Spleen (tissue), 11 donors: ENCODE measurements at regions not wholly inside any gene's neighbourhood (a gene's known extent, or its start where the extent isn't known, plus 50 kb on each side); places are given as distances from the start of the nearest gene placed in this dataset.

Experiments
- DNase-seq: peaks from one replicate; pipeline ENCODE4 v3.0.0-alpha.2; 2020
- H3K27ac ChIP-seq, 8 donors: fragments of 200-600 bp; sonication (generic) in 7 of 8; 1 replicate in 4 of 8; 2 replicates in 4 of 8; pipeline versions ENCODE4 v1.5.0 to v1.8.0; 2016 to 2021; ENCODE audit warnings: inconsistent platforms in 4 of 8, mild to moderate bottlenecking in 4 of 8, moderate library complexity in 1 of 8
- H3K27me3 ChIP-seq, 7 donors: fragments of 200-600 bp; sonication (generic) in 6 of 7; replicated peaks in 1 of 7; 1 replicate in 4 of 7; 2 replicates in 3 of 7; pipeline versions ENCODE4 v1.5.0 to v1.8.0; 2016 to 2021; ENCODE audit warnings: inconsistent platforms in 3 of 7, mild to moderate bottlenecking in 1 of 7
- H3K36me3 ChIP-seq, 6 donors: fragments of 200-600 bp; sonication (generic) in 5 of 6; 1 replicate in 4 of 6; 2 replicates in 2 of 6; pipeline versions ENCODE4 v1.5.0 to v1.8.0; 2016 to 2021; ENCODE audit warnings: inconsistent platforms in 2 of 6
- H3K4me1 ChIP-seq, 6 donors: fragments of 200-600 bp; sonication (generic) in 5 of 6; 1 replicate in 3 of 6; 2 replicates in 3 of 6; pipeline versions ENCODE4 v1.5.0 to v1.8.0; 2016 to 2021; ENCODE audit warnings: inconsistent platforms in 3 of 6
- H3K4me3 ChIP-seq, 8 donors: fragments of 200-600 bp; sonication (generic) in 7 of 8; 1 replicate in 4 of 8; 2 replicates in 4 of 8; pipeline versions ENCODE4 v1.5.0 to v1.8.0; 2016 to 2021; ENCODE audit warnings: inconsistent platforms in 4 of 8, mild to moderate bottlenecking in 4 of 8, moderate library complexity in 2 of 8
- H3K9me3 ChIP-seq, 8 donors: fragments of 200-600 bp; sonication (generic) in 7 of 8; 1 replicate in 4 of 8; 2 replicates in 4 of 8; pipeline versions ENCODE4 v1.5.0 to v1.8.0; 2016 to 2021; ENCODE audit warnings: inconsistent platforms in 4 of 8
- POLR2A ChIP-seq, 3 donors: fragments of 450-650 bp; IDR thresholded peaks; one replicate each; pipeline ENCODE4 v1.5.1; 2017; ENCODE audit warnings: antibody characterized with exemption in 3 of 3, mild to moderate bottlenecking in 1 of 3
- POLR2AphosphoS5 ChIP-seq, 3 donors: sonication (generic); formaldehyde crosslinking; IDR thresholded peaks; one replicate each; pipeline ENCODE4 v1.5.1; 2017; ENCODE audit warnings: antibody characterized with exemption in 3 of 3
- WGBS, 5 donors: extraction: QIAGEN DNeasy Blood & Tissue Kit in 3 of 5; methylation state at CpG; one replicate each; pipeline versions ENCODE4 v1.1.5 to v1.1.7; 2013 to 2018; 5-methylcytosine and 5-hydroxymethylcytosine counted together
- intact Hi-C: fragments of 100-400 bp; cut with DNase I; formaldehyde crosslinking; loops from one replicate; pipeline ENCODE4 v1.15.0; 2023; ENCODE audit warnings: low total_unique reads
- TF ChIP-seq, protein P1 (sequence below), 11 experiments: fragments of 200-600 bp in 7 of 11; fragments of 450-650 bp in 4 of 11; sonication (generic) in 4 of 11; IDR thresholded peaks in 8 of 11; conservative IDR thresholded peaks in 3 of 11; 1 replicate in 7 of 11; 2 replicates in 4 of 11; pipeline versions ENCODE4 v1.4.0 to v1.8.0; 2016 to 2021; ENCODE audit warnings: antibody characterized with exemption in 11 of 11, inconsistent platforms in 4 of 11, mild to moderate bottlenecking in 1 of 11
- donor health status: healthy with polysubstance abuse.
- donor health status: DM: no; HTN: no; CAD: no; lungs with moderate emphysema.
- donor health status: DM: no; HTN: no; CAD: no.
- donor health status: Bipolar disorder and iron deficiency.
- donor health status: healthy.
- donor health status: DM: no; HTN: no; CAD: no.
- donor health status: DM: yes; HTN: yes; CAD: no.

DNA sequence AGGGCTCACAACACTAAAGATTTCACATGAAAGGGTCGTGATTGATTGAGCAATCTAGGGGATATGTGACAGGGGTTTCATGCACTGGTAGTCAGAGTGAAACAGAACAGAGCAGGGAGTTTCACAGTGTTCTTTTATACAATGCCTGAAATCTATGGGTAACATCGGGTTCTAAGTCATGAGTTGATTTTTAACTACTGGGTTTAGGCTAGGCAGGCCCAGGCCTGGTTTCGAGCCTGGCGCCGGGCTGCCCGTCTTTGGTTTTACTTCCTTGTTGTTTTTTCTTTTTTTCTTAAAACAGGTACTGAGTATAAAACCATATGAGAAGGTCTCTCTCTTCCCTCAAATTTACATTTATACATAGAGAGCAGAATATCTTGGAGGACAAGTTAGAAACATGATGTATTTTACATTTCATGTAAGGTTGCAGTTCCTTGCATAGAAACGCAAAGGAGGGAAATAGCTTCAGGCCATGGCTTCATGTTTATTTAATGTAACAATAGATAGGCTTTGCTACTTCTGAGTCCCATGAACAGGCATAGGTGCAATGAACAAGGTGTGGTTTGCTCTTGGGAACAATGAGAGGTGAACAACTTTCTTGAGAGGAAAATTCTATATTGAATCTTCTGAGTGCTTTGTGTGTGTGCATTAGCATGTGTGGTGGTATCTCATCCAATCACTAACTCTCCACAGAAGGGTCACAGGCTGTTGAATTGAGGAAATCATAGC, 128.9 kb upstream of the RXFP2 start:
- TF ChIP-seq, protein P1, sequence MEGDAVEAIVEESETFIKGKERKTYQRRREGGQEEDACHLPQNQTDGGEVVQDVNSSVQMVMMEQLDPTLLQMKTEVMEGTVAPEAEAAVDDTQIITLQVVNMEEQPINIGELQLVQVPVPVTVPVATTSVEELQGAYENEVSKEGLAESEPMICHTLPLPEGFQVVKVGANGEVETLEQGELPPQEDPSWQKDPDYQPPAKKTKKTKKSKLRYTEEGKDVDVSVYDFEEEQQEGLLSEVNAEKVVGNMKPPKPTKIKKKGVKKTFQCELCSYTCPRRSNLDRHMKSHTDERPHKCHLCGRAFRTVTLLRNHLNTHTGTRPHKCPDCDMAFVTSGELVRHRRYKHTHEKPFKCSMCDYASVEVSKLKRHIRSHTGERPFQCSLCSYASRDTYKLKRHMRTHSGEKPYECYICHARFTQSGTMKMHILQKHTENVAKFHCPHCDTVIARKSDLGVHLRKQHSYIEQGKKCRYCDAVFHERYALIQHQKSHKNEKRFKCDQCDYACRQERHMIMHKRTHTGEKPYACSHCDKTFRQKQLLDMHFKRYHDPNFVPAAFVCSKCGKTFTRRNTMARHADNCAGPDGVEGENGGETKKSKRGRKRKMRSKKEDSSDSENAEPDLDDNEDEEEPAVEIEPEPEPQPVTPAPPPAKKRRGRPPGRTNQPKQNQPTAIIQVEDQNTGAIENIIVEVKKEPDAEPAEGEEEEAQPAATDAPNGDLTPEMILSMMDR (IDR thresholded peaks at IDR 0.05 in 8 of 11, conservative IDR thresholded peaks at IDR 0.05 in 3 of 11) = no peak
- TF ChIP-seq POLR2A (IDR thresholded peaks at IDR 0.05) = no peak
- TF ChIP-seq POLR2AphosphoS5 (IDR thresholded peaks at IDR 0.05) = no peak
- no peaks in the 10 kb centered on the region for H3K27me3 ChIP-seq
- no peak overlapping the region for H3K4me3 ChIP-seq
- H3K4me1 ChIP-seq = no peaks in the 10 kb centered on the region
- DNase-seq = no peak
- intact Hi-C loops = no loop called here
- H3K36me3 ChIP-seq = no peaks in the 10 kb centered on the region
- WGBS, 5 donors = 81 to 95% (median 92%) methylated on average over 7 of the region's 7 CpGs
- H3K27ac ChIP-seq = no peak overlapping the region
- H3K9me3 ChIP-seq = peaks cover 0 to 15% (median 7%) of the 10 kb centered on the region in 8 donors

- Histone ChIP-seq H3K4me3 (no peak overlapping the region), H3K27ac (no peak overlapping the region), H3K27me3 (no peaks in the 10 kb centered on the region), H3K9me3 (peaks cover 0 to 15% (median 7%) of the 10 kb centered on the region in 8 donors), H3K4me1 (no peaks in the 10 kb centered on the region), H3K36me3 (no peaks in the 10 kb centered on the region)
- intact Hi-C loops = no loop called here
- DNase-seq = no peak
- TF ChIP-seq POLR2A (IDR thresholded peaks at IDR 0.05) (no peak), POLR2AphosphoS5 (IDR thresholded peaks at IDR 0.05) (no peak)
- TF ChIP-seq, protein P1 (IDR thresholded peaks at IDR 0.05 in 8 of 11, conservative IDR thresholded peaks at IDR 0.05 in 3 of 11) = no peak
- 61 to 85% (median 72%) methylated on average over 3 of the region's 3 CpGs for WGBS, 5 donors
Measured at GRCh38 chr13:31611214-31611613, 128.1 kb upstream of the RXFP2 start.

- DNase-seq = no peak
- H3K4me1 ChIP-seq = no peaks in the 10 kb centered on the region
- H3K27me3 ChIP-seq = no peaks in the 10 kb centered on the region
- H3K36me3 ChIP-seq = no peaks in the 10 kb centered on the region
- TF ChIP-seq POLR2A (IDR thresholded peaks at IDR 0.05) (no peak), POLR2AphosphoS5 (IDR thresholded peaks at IDR 0.05) (no peak)
- TF ChIP-seq, protein P1 (IDR thresholded peaks at IDR 0.05 in 8 of 11, conservative IDR thresholded peaks at IDR 0.05 in 3 of 11) = no peak
- intact Hi-C loops = no loop called here
- no peak overlapping the region for H3K27ac ChIP-seq
- 92 to 96% (median 94%) methylated on average over 3 of the region's 3 CpGs for WGBS, 5 donors
- peaks cover 0 to 15% (median 7%) of the 10 kb centered on the region in 8 donors for H3K9me3 ChIP-seq
- no peak overlapping the region for H3K4me3 ChIP-seq
Measured at GRCh38 chr13:31614073-31614472, 125.3 kb upstream of the RXFP2 start.

GRCh38 chr13:31614704-31615103, 124.6 kb upstream of the RXFP2 start:
- 80 to 90% (median 88%) methylated on average over 1 of the region's 1 CpG for WGBS, 5 donors
- TF ChIP-seq POLR2A (IDR thresholded peaks at IDR 0.05) = no peak
- TF ChIP-seq POLR2AphosphoS5 (IDR thresholded peaks at IDR 0.05) = no peak
- TF ChIP-seq, protein P1 (IDR thresholded peaks at IDR 0.05 in 8 of 11, conservative IDR thresholded peaks at IDR 0.05 in 3 of 11) = no peak
- DNase-seq = no peak

More at GRCh38 chr13:31614704-31615103, 124.6 kb upstream of the RXFP2 start:
- no peak overlapping the region for H3K4me3 ChIP-seq
- no peaks in the 10 kb centered on the region for H3K4me1 ChIP-seq
- no peak overlapping the region for H3K27ac ChIP-seq
- peaks cover 0 to 15% (median 7%) of the 10 kb centered on the region in 8 donors for H3K9me3 ChIP-seq
- no peaks in the 10 kb centered on the region for H3K27me3 ChIP-seq
- no peaks in the 10 kb centered on the region for H3K36me3 ChIP-seq
- intact Hi-C loops = no loop called here
